Skeletal muscle tissue (tissue), 4 donors: ENCODE measurements at regions not wholly inside any gene's neighbourhood (a gene's known extent, or its start where the extent isn't known, plus 50 kb on each side); places are given as distances from the start of the nearest gene placed in this dataset. TPM values are rescaled to one million over a fixed set of nuclear protein-coding genes. Genes with fewer than 3 reads are reported as not detected.

Experiments
- H3K27ac ChIP-seq: one replicate; pipeline ENCODE4 v1.7.0; 2013; ENCODE audit warnings: mild to moderate bottlenecking, low read depth, low read length, inconsistent platforms
- H3K27me3 ChIP-seq, 3 donors: one replicate each; pipeline ENCODE4 v1.7.0; 2013; ENCODE audit warnings: low read length in 3 of 3; ENCODE audit not compliant: control insufficient read depth in 3 of 3, insufficient read depth in 3 of 3
- H3K36me3 ChIP-seq, 3 donors: one replicate each; pipeline ENCODE4 v1.7.0; 2013; ENCODE audit warnings: low read length in 3 of 3; ENCODE audit not compliant: control insufficient read depth in 3 of 3, insufficient read depth in 3 of 3
- H3K4me1 ChIP-seq, 3 donors: one replicate each; pipeline ENCODE4 v1.7.0; 2013; ENCODE audit warnings: low read length in 3 of 3, mild to moderate bottlenecking in 3 of 3; ENCODE audit not compliant: control insufficient read depth in 3 of 3, insufficient read depth in 3 of 3
- H3K4me3 ChIP-seq, 3 donors: one replicate each; pipeline ENCODE4 v1.7.0; 2013; ENCODE audit warnings: low read length in 3 of 3
- H3K9ac ChIP-seq, 3 donors: one replicate each; pipeline ENCODE4 v1.7.0; 2013; ENCODE audit warnings: low read length in 3 of 3, mild to moderate bottlenecking in 3 of 3, moderate library complexity in 2 of 3, low read depth in 1 of 3
- H3K9me3 ChIP-seq, 3 donors: one replicate each; pipeline ENCODE4 v1.7.0; 2013; ENCODE audit warnings: low read length in 3 of 3; ENCODE audit not compliant: control insufficient read depth in 3 of 3
- small RNA-seq: library from RNA; depleted of rRNA; stranded (forward); fragments of <200 nt; gene quantifications from one replicate; pipeline ENCODE3, GENCODE V24; 2014
- donor health status: Osteomylitis.

GRCh38 chr10:1814556-1814955, 77.2 kb upstream of the ADARB2 start:
- Histone ChIP-seq H3K4me3 (no peak overlapping the region), H3K4me1 (no peaks in the 10 kb centered on the region), H3K9ac (no peak overlapping the region)

GRCh38 chr10:1809139-1809741, 71.9 kb upstream of the ADARB2 start:
- H3K9ac ChIP-seq, result no peak overlapping the region
- H3K4me3 ChIP-seq, result no peak overlapping the region
- no peak overlapping the region for H3K27ac ChIP-seq
- no peaks in the 10 kb centered on the region for H3K36me3 ChIP-seq
- H3K27me3 ChIP-seq, result no peaks in the 10 kb centered on the region
- H3K4me1 ChIP-seq, result no peaks in the 10 kb centered on the region
- H3K9me3 ChIP-seq, result peaks cover 0 to 4% (median 0%) of the 10 kb centered on the region in 3 donors

More at GRCh38 chr10:1814556-1814955, 77.2 kb upstream of the ADARB2 start:
- no peaks in the 10 kb centered on the region for H3K27me3 ChIP-seq
- no peak overlapping the region for H3K27ac ChIP-seq
- H3K36me3 ChIP-seq, result no peaks in the 10 kb centered on the region
- peaks cover 0 to 2% (median 0%) of the 10 kb centered on the region in 3 donors for H3K9me3 ChIP-seq

GRCh38 chr10:1807924-1808323, 70.6 kb upstream of the ADARB2 start:
- no peaks in the 10 kb centered on the region for H3K4me1 ChIP-seq
- peaks cover 0 to 4% (median 0%) of the 10 kb centered on the region in 3 donors for H3K9me3 ChIP-seq
- no peaks in the 10 kb centered on the region for H3K27me3 ChIP-seq
- H3K36me3 ChIP-seq, result no peaks in the 10 kb centered on the region
- no peak overlapping the region for H3K9ac ChIP-seq
- no peak overlapping the region for H3K27ac ChIP-seq
- no peak overlapping the region for H3K4me3 ChIP-seq

- H3K27me3 ChIP-seq, result no peaks in the 10 kb centered on the region
- no peaks in the 10 kb centered on the region for H3K36me3 ChIP-seq
- H3K27ac ChIP-seq, result no peak overlapping the region
- H3K9me3 ChIP-seq, result peaks cover 0 to 4% (median 0%) of the 10 kb centered on the region in 3 donors
- no peak overlapping the region for H3K9ac ChIP-seq
- no peak overlapping the region for H3K4me3 ChIP-seq
- H3K4me1 ChIP-seq, result no peaks in the 10 kb centered on the region
These were observed 69.9 kb upstream of the ADARB2 start for GRCh38 chr10:1807196-1807595.

- Histone ChIP-seq H3K4me1 (no peaks in the 10 kb centered on the region), H3K27ac (no peak overlapping the region), H3K9ac (no peak overlapping the region), H3K9me3 (peaks cover 0 to 5% (median 3%) of the 10 kb centered on the region in 3 donors), H3K4me3 (no peak overlapping the region), H3K27me3 (no peaks in the 10 kb centered on the region), H3K36me3 (no peaks in the 10 kb centered on the region)
These were observed 65.1 kb upstream of the ADARB2 start for GRCh38 chr10:1802413-1802812.

- no peaks in the 10 kb centered on the region for H3K36me3 ChIP-seq
- no peak overlapping the region for H3K4me3 ChIP-seq
- H3K4me1 ChIP-seq, result no peaks in the 10 kb centered on the region
- peaks cover 0 to 2% (median 0%) of the 10 kb centered on the region in 3 donors for H3K9me3 ChIP-seq
- no peaks in the 10 kb centered on the region for H3K27me3 ChIP-seq
- H3K9ac ChIP-seq, result no peak overlapping the region
- H3K27ac ChIP-seq, result no peak overlapping the region
These were observed 51.1 kb upstream of the ADARB2 start for GRCh38 chr10:1788401-1788800.

Small RNA genes lying in the stretch of these regions (small RNA-seq; reads per million reads assigned to genes)
- gene MIR6072 (not detected), gene RNU6-576P (not detected), gene RNU6-889P (not detected)
